ENCODE measurements at regions not wholly inside any gene's neighbourhood (a gene's known extent, or its start where the extent isn't known, plus 50 kb on each side); places are given as distances from the start of the nearest gene placed in this dataset.

GRCh38 chr9:91162311-91162710, 199.4 kb downstream of the AUH start:
- Histone ChIP-seq H3K79me2 (ENCODE audit: control insufficient read depth, insufficient read depth, low read length) (no peaks in the 10 kb centered on the region), H3K9ac (replicated peaks; ENCODE audit: extremely low read depth, insufficient read depth, low read length) (no peak overlapping the region), H4K20me1 (replicated peaks; ENCODE audit: control insufficient read depth, extremely low read depth, insufficient read depth, low read length) (no peaks in the 10 kb centered on the region), H3K4me3 (replicated peaks in 1 of 3; ENCODE audit: insufficient read depth in 1 of 3, low read depth in 1 of 3, low read length in 3 of 3) (no peak overlapping the region), H3K9me3 (replicated peaks; ENCODE audit: control insufficient read depth, insufficient read depth, low read length) (no peaks in the 10 kb centered on the region), H2AFZ (ENCODE audit: low read depth, low read length) (peak overlapping the region; percentile 26), H3K27ac (ENCODE audit: insufficient read depth, low read depth, low read length) (no peak overlapping the region), H3K27me3 (ENCODE audit: control insufficient read depth in 2 of 2, insufficient read depth in 2 of 2, low read length in 2 of 2) (no peaks in the 10 kb centered on the region), H3K9me1 (replicated peaks; ENCODE audit: control insufficient read depth, extremely low read depth, insufficient read depth, low read length) (no peaks in the 10 kb centered on the region), H3K4me2 (ENCODE audit: insufficient read depth, low read length) (no peak overlapping the region), H3K36me3 (ENCODE audit: control insufficient read depth in 2 of 2, extremely low read depth in 1 of 2, insufficient read depth in 2 of 2, low read length in 2 of 2) (no peaks in the 10 kb centered on the region), H3K4me1 (ENCODE audit: control insufficient read depth, extremely low read depth, insufficient read depth, low read length) (peaks cover 15% of the 10 kb centered on the region)
- intact Hi-C loops (cut with micrococcal nuclease) (loop anchor here (5.0 kb wide), 1 partner anchor 100 kb away; no protein-coding TSS in a partner anchor), dilution Hi-C loops (cut with MboI; ENCODE audit: extremely low pct_ligation_motif_present, low sequenced_read_pairs) (no loop called here)
- no TSS peak for BruUV-seq (replicated peaks)
- DNase-seq (ENCODE audit: low read depth, low spot score) (no peak), FAIRE-seq (peak; percentile 77)
- ChIA-PET CTCF (no interaction called here), POLR2A (no interaction called here)
- peak; percentile 89 for TF ChIP-seq FOS (IDR thresholded peaks at IDR 0.05; ENCODE audit: borderline replicate concordance, insufficient read depth, low read length)
- no peak for TF ChIP-seq MAX (IDR thresholded peaks at IDR 0.05; ENCODE audit: insufficient read depth, insufficient read length)

GRCh38 chr9:91162784-91163443, 198.8 kb downstream of the AUH start:
- peaks cover 15% of the 10 kb centered on the region for H3K4me1 ChIP-seq (ENCODE audit: control insufficient read depth, extremely low read depth, insufficient read depth, low read length)
- H3K4me3 ChIP-seq (replicated peaks in 1 of 3; ENCODE audit: insufficient read depth in 1 of 3, low read depth in 1 of 3, low read length in 3 of 3) = no peak overlapping the region
- TF ChIP-seq JUN (IDR thresholded peaks at IDR 0.05; ENCODE audit: borderline replicate concordance, insufficient read depth, insufficient read length, low read depth) (no peak), CTCF (IDR thresholded peaks at IDR 0.05; ENCODE audit: extremely low read depth in 1 of 2, insufficient read depth in 1 of 2, low read depth in 1 of 2, low read length in 2 of 2) (no peak), MAX (IDR thresholded peaks at IDR 0.05; ENCODE audit: insufficient read depth, insufficient read length) (no peak), MYC (IDR thresholded peaks at IDR 0.05; ENCODE audit: low read depth, low read length) (no peak), EZH2 (IDR thresholded peaks at IDR 0.05; ENCODE audit: borderline replicate concordance, low read depth, low read length, severe bottlenecking) (no peak), POLR2AphosphoS5 (IDR thresholded peaks at IDR 0.05; ENCODE audit: insufficient read depth, low read depth, low read length) (no peak), POLR2A (IDR thresholded peaks at IDR 0.05; ENCODE audit: low read depth, low read length) (no peak), FOS (IDR thresholded peaks at IDR 0.05; ENCODE audit: borderline replicate concordance, insufficient read depth, low read length) (no peak), GATA2 (IDR thresholded peaks at IDR 0.05; ENCODE audit: insufficient read depth, insufficient read length, low read depth, low read length) (no peak)
- no peaks in the 10 kb centered on the region for H3K36me3 ChIP-seq (ENCODE audit: control insufficient read depth in 2 of 2, extremely low read depth in 1 of 2, insufficient read depth in 2 of 2, low read length in 2 of 2)
- dilution Hi-C loops (cut with MboI; ENCODE audit: extremely low pct_ligation_motif_present, low sequenced_read_pairs) (no loop called here), intact Hi-C loops (cut with micrococcal nuclease) (loop anchor here (5.0 kb wide), 1 partner anchor 101 kb away; no protein-coding TSS in a partner anchor)
- H3K9ac ChIP-seq (replicated peaks; ENCODE audit: extremely low read depth, insufficient read depth, low read length) = no peak overlapping the region
- no peaks in the 10 kb centered on the region for H4K20me1 ChIP-seq (replicated peaks; ENCODE audit: control insufficient read depth, extremely low read depth, insufficient read depth, low read length)
- H3K4me2 ChIP-seq (ENCODE audit: insufficient read depth, low read length) = no peak overlapping the region
- no peak for FAIRE-seq
- no peak for DNase-seq (ENCODE audit: low read depth, low spot score)
- no peaks in the 10 kb centered on the region for H3K79me2 ChIP-seq (ENCODE audit: control insufficient read depth, insufficient read depth, low read length)
- ChIA-PET POLR2A (no interaction called here), CTCF (no interaction called here)
- no peaks in the 10 kb centered on the region for H3K9me1 ChIP-seq (replicated peaks; ENCODE audit: control insufficient read depth, extremely low read depth, insufficient read depth, low read length)
- no peaks in the 10 kb centered on the region for H3K27me3 ChIP-seq (ENCODE audit: control insufficient read depth in 2 of 2, insufficient read depth in 2 of 2, low read length in 2 of 2)
- no peaks in the 10 kb centered on the region for H3K9me3 ChIP-seq (replicated peaks; ENCODE audit: control insufficient read depth, insufficient read depth, low read length)
- H2AFZ ChIP-seq (ENCODE audit: low read depth, low read length) = peak overlapping the region; percentile 28
- H3K27ac ChIP-seq (ENCODE audit: insufficient read depth, low read depth, low read length) = no peak overlapping the region
- BruUV-seq (replicated peaks) = no TSS peak
